HepG2 (cell line): ENCODE measurements at regions not wholly inside any gene's neighbourhood (a gene's known extent, or its start where the extent isn't known, plus 50 kb on each side); places are given as distances from the start of the nearest gene placed in this dataset.

Experiments
- ATAC-seq: fragments of 200-7000 bp; cut with Tn5 transposase; 3 replicates; pipeline ENCODE4 v1.9.1; 2020; ENCODE audit warnings: mild to moderate bottlenecking, moderate library complexity
- BruUV-seq: library from RNA; stranded (reverse); fragments of 400-500 nt; replicated peaks from 2 replicates; lab custom pipeline; 2021; lab: Mats Ljungman, UMichigan
- CTCF ChIA-PET: fragments of 300-600 bp; formaldehyde crosslinking; extraction: SDS; loops from one replicate; lab custom pipeline; 2021; ENCODE audit warnings: low total read pairs, inconsistent platforms, low intra/inter-chr PET ratio; lab: Yijun Ruan, JAX
- POLR2A ChIA-PET: fragments of 350-600 bp; sonication (Branson Sonifier 250); formaldehyde crosslinking; loops from one replicate; lab custom pipeline; 2020; ENCODE audit warnings: antibody characterized with exemption, inconsistent platforms; lab: Yijun Ruan, JAX
- DNase-seq: peaks from one replicate; pipeline ENCODE4 v3.0.0-alpha.2; 2015; ENCODE audit warnings: low spot score
- FAIRE-seq: peaks from 3 replicates; lab custom pipeline; 2011; peaks lifted over from hg19 to GRCh38; lab: Jason Lieb, UNC
- H2AFZ ChIP-seq: one replicate; pipeline ENCODE4 v1.6.1; 2011; ENCODE audit warnings: low read length, inconsistent platforms
- H3K27ac ChIP-seq: fragments of 300-600 bp; 3 replicates; pipeline ENCODE4 v1.8.0; 2011; ENCODE audit warnings: mixed run types, mild to moderate bottlenecking, mixed read lengths, low read length, inconsistent platforms; ENCODE audit not compliant: insufficient read depth; ENCODE audit errors: extremely low read length
- H3K27me3 ChIP-seq, 2 experiments: fragments of 200-600 bp in 1 of 2; 2 replicates in 1 of 2; 3 replicates in 1 of 2; pipeline versions ENCODE4 v1.6.0 to v1.8.0; 2011; ENCODE audit warnings: low read length in 2 of 2, mild to moderate bottlenecking in 2 of 2, moderate library complexity in 2 of 2, inconsistent platforms in 1 of 2; ENCODE audit not compliant: insufficient read depth in 2 of 2, control insufficient read depth in 1 of 2
- H3K36me3 ChIP-seq, 2 experiments: fragments of 200-600 bp in 1 of 2; replicated peaks in 1 of 2; 2 replicates in 1 of 2; 3 replicates in 1 of 2; pipeline versions ENCODE4 v1.5.1 to v1.8.0; 2011; ENCODE audit warnings: low read length in 2 of 2, inconsistent platforms in 1 of 2; ENCODE audit not compliant: insufficient read depth in 2 of 2, control insufficient read depth in 1 of 2
- H3K4me1 ChIP-seq: 2 replicates; pipeline ENCODE4 v1.5.1; 2012; ENCODE audit warnings: low read length, inconsistent platforms; ENCODE audit not compliant: insufficient read depth
- H3K4me2 ChIP-seq: 2 replicates; pipeline ENCODE4 v1.6.0; 2011; ENCODE audit warnings: low read depth, low read length, inconsistent platforms
- H3K4me3 ChIP-seq, 3 experiments: fragments of 200-600 bp in 1 of 3; sonication (generic), shearing (Covaris generic) in 1 of 3; replicated peaks in 1 of 3; 2 replicates each; pipeline ENCODE4 v1.5.1; 2011 to 2016; ENCODE audit warnings: low read length in 3 of 3, inconsistent platforms in 2 of 3, low read depth in 2 of 3, mild to moderate bottlenecking in 2 of 3, control low read depth in 1 of 3, mixed read lengths in 1 of 3; ENCODE audit not compliant: insufficient read depth in 1 of 3
- H3K79me2 ChIP-seq: one replicate; pipeline ENCODE4 v1.6.1; 2011; ENCODE audit warnings: low read length, inconsistent platforms; ENCODE audit not compliant: insufficient read depth
- H3K9ac ChIP-seq: 2 replicates; pipeline ENCODE4 v1.6.0; 2011; ENCODE audit warnings: mild to moderate bottlenecking, low read depth, low read length, inconsistent platforms; ENCODE audit not compliant: insufficient read depth
- H3K9me3 ChIP-seq: 2 replicates; pipeline ENCODE4 v1.5.1; 2012; ENCODE audit warnings: mild to moderate bottlenecking, low read length
- H4K20me1 ChIP-seq: 2 replicates; pipeline ENCODE4 v1.6.0; 2011; ENCODE audit warnings: inconsistent platforms, mild to moderate bottlenecking, low read length, moderate library complexity; ENCODE audit not compliant: insufficient read depth
- CEBPZ ChIP-seq: IDR thresholded peaks from 2 replicates; pipeline ENCODE4 v1.6.1; 2012; ENCODE audit warnings: low read length, improper control_type of control experiment
- CENPX ChIP-seq: sonication (generic); formaldehyde crosslinking; IDR thresholded peaks from 2 replicates; pipeline ENCODE4 v1.9.0; 2021; ENCODE audit warnings: mild to moderate bottlenecking, missing genetic modification reagents, moderate library complexity
- E2F5 ChIP-seq: sonication (generic); formaldehyde crosslinking; conservative IDR thresholded peaks from 2 replicates; pipeline ENCODE4 v1.4.0; 2020; ENCODE audit warnings: missing genetic modification reagents
- HCFC1 ChIP-seq: fragments of 150-350 bp; IDR thresholded peaks from 2 replicates; pipeline ENCODE4 v1.6.1; 2014; ENCODE audit warnings: low read depth, low read length
- HMG20A ChIP-seq: IDR thresholded peaks from 2 replicates; pipeline ENCODE4 v1.6.1; 2016; ENCODE audit warnings: borderline replicate concordance
- JUNB ChIP-seq: sonication (generic); formaldehyde crosslinking; IDR thresholded peaks from 2 replicates; pipeline ENCODE4 v1.8.0; 2022; ENCODE audit warnings: missing genetic modification reagents, mild to moderate bottlenecking, borderline replicate concordance
- KDM1A ChIP-seq: IDR thresholded peaks from 2 replicates; pipeline ENCODE4 v1.6.1; 2016; ENCODE audit warnings: missing compliant biosample characterization
- PTBP1 ChIP-seq: fragments of 200-400 bp; formaldehyde crosslinking; IDR thresholded peaks from 2 replicates; pipeline ENCODE4 v1.6.1; 2018; ENCODE audit warnings: low read length, low read depth; ENCODE audit not compliant: poor library complexity, severe bottlenecking
- SMARCC2 ChIP-seq: fragments of 450-650 bp; IDR thresholded peaks from 2 replicates; pipeline ENCODE4 v1.6.1; 2017; ENCODE audit warnings: antibody characterized with exemption, mild to moderate bottlenecking
- TFAP4 ChIP-seq: sonication (generic); IDR thresholded peaks from 2 replicates; pipeline ENCODE4 v1.6.1; 2016; ENCODE audit warnings: low read depth, borderline replicate concordance
- TRIM22 ChIP-seq: fragments of 450-650 bp; IDR thresholded peaks from 2 replicates; pipeline ENCODE4 v1.6.1; 2017
- USF2 ChIP-seq, 2 experiments: sonication (generic) in 1 of 2; formaldehyde crosslinking in 1 of 2; IDR thresholded peaks; 2 replicates each; pipeline versions ENCODE4 v1.5.1 to v1.6.1; 2011 to 2020; ENCODE audit warnings: borderline replicate concordance in 1 of 2, low read depth in 1 of 2, low read length in 1 of 2, mild to moderate bottlenecking in 1 of 2, missing genetic modification reagents in 1 of 2, moderate library complexity in 1 of 2
- ZFP36L2 ChIP-seq: sonication (generic); formaldehyde crosslinking; IDR thresholded peaks from 2 replicates; pipeline ENCODE4 v1.4.0; 2020; ENCODE audit warnings: missing genetic modification reagents
- ZNF430 ChIP-seq: sonication (generic); formaldehyde crosslinking; IDR thresholded peaks from 2 replicates; pipeline ENCODE4 v1.9.0; 2021; ENCODE audit warnings: mild to moderate bottlenecking, missing genetic modification reagents
- ZNF780A ChIP-seq: sonication (generic); formaldehyde crosslinking; IDR thresholded peaks from 2 replicates; pipeline ENCODE4 v1.8.0; 2022; ENCODE audit warnings: mild to moderate bottlenecking, missing genetic modification reagents, moderate library complexity
- ZNF841 ChIP-seq: sonication (generic); formaldehyde crosslinking; IDR thresholded peaks from 2 replicates; pipeline ENCODE4 v1.8.1; 2023; ENCODE audit warnings: missing genetic modification reagents, borderline replicate concordance
- ZSCAN22 ChIP-seq: sonication (generic); formaldehyde crosslinking; IDR thresholded peaks from 2 replicates; pipeline ENCODE4 v1.4.0; 2020; ENCODE audit warnings: mild to moderate bottlenecking, missing genetic modification reagents
- WGBS: methylation state at CpG from one replicate; pipeline ENCODE4 v1.1.6; 2017; ENCODE audit warnings: low lambda C conversion rate; 5-methylcytosine and 5-hydroxymethylcytosine counted together
- in situ Hi-C: cut with HindIII; loops from 2 replicates; pipeline ENCODE4 v1.10.0; 2017; ENCODE audit warnings: low pct_unique_long_range_greater_than_20kb; ENCODE audit not compliant: extremely low pct_ligation_motif_present
- intact Hi-C: fragments of 100-400 bp; cut with micrococcal nuclease; formaldehyde crosslinking; loops from one replicate; pipeline ENCODE4 v1.10.0; 2022; ENCODE audit not compliant: unreplicated experiment

- ChIA-PET POLR2A (no interaction called here), CTCF (no interaction called here)
- FAIRE-seq = no peak
- no peak for DNase-seq
- no peaks in the 10 kb centered on the region for H3K27me3 ChIP-seq
- no TSS peak for BruUV-seq
- no peak overlapping the region for H3K27ac ChIP-seq
- 2% methylated on average over 5 of the region's 5 CpGs for WGBS
- H3K4me1 ChIP-seq = no peaks in the 10 kb centered on the region
- H3K4me2 ChIP-seq = no peak overlapping the region
- no peak for ATAC-seq
- in situ Hi-C loops = no loop called here
- H2AFZ ChIP-seq = no peak overlapping the region
- H3K36me3 ChIP-seq = no peaks in the 10 kb centered on the region
- H3K9me3 ChIP-seq = peaks cover 13% of the 10 kb centered on the region; the same call in 1 of the 2 replicates
- intact Hi-C loops = no loop called here
- TF ChIP-seq HCFC1 (no peak), PTBP1 (no peak), CENPX (CRISPR knock-in tag) (no peak), ZSCAN22 (CRISPR knock-in tag) (no peak), ZFP36L2 (no peak), TFAP4 (no peak), E2F5 (CRISPR knock-in tag) (no peak), SMARCC2 (no peak), TRIM22 (no peak), ZNF841 (CRISPR knock-in tag) (no peak), KDM1A (CRISPR knock-in tag) (no peak), CEBPZ (no peak), ZNF780A (no peak), HMG20A (CRISPR knock-in tag) (no peak), ZNF430 (CRISPR knock-in tag) (no peak), USF2 (IDR thresholded peaks at IDR 0.05; ENCODE audit: low read depth, low read length) (no peak), USF2 (CRISPR knock-in tag; IDR thresholded peaks at IDR 0.05; ENCODE audit: borderline replicate concordance) (no peak), JUNB (CRISPR knock-in tag) (no peak)
- no peak overlapping the region for H3K4me3 ChIP-seq
- no peaks in the 10 kb centered on the region for H4K20me1 ChIP-seq
- H3K9ac ChIP-seq = no peak overlapping the region
- no peaks in the 10 kb centered on the region for H3K79me2 ChIP-seq
Measured at GRCh38 chr12:126040307-126040706, 975.1 kb downstream of the AACS start.
